Smooth muscle cell (in vitro differentiated cells): ENCODE measurements at regions not wholly inside any gene's neighbourhood (a gene's known extent, or its start where the extent isn't known, plus 50 kb on each side); places are given as distances from the start of the nearest gene placed in this dataset.

Experiments
- DNase-seq: peaks from one replicate; lab custom pipeline; 2025; ENCODE audit not compliant: unreplicated experiment; lab: John Stamatoyannopoulos, UW
- H2AFZ ChIP-seq: fragments of 200-600 bp; sonication (generic); 2 replicates; pipeline ENCODE4 v1.6.0; 2016; ENCODE audit warnings: antibody characterized with exemption, low read depth, mild to moderate bottlenecking
- H3F3A ChIP-seq: fragments of 200-600 bp; sonication (generic); 2 replicates; pipeline ENCODE4 v1.6.0; 2017; ENCODE audit warnings: antibody characterized with exemption, low read depth
- H3K27ac ChIP-seq: fragments of 200-600 bp; sonication (generic); 2 replicates; pipeline ENCODE4 v1.5.1; 2016; ENCODE audit warnings: low read depth, mild to moderate bottlenecking
- H3K27me3 ChIP-seq: fragments of 200-600 bp; sonication (generic); 2 replicates; pipeline ENCODE4 v1.6.1; 2016; ENCODE audit warnings: low read depth, mild to moderate bottlenecking
- H3K36me3 ChIP-seq: fragments of 200-600 bp; sonication (generic); 2 replicates; pipeline ENCODE4 v1.5.1; 2016; ENCODE audit warnings: low read depth
- H3K4me1 ChIP-seq: fragments of 200-600 bp; sonication (generic); 2 replicates; pipeline ENCODE4 v1.5.1; 2016; ENCODE audit warnings: low read depth
- H3K4me2 ChIP-seq: fragments of 200-600 bp; sonication (generic); 2 replicates; pipeline ENCODE4 v1.6.0; 2016; ENCODE audit warnings: mild to moderate bottlenecking
- H3K4me3 ChIP-seq: fragments of 200-600 bp; sonication (generic); 2 replicates; pipeline ENCODE4 v1.5.1; 2016; ENCODE audit warnings: mild to moderate bottlenecking
- H3K79me2 ChIP-seq: fragments of 200-600 bp; sonication (generic); 2 replicates; pipeline ENCODE4 v1.6.0; 2016; ENCODE audit warnings: low read depth, mild to moderate bottlenecking
- H3K9ac ChIP-seq: fragments of 200-600 bp; sonication (generic); 2 replicates; pipeline ENCODE4 v1.6.0; 2016; ENCODE audit warnings: low read depth
- H3K9me3 ChIP-seq: fragments of 200-600 bp; sonication (generic); replicated peaks from 2 replicates; pipeline ENCODE4 v1.5.1; 2016; ENCODE audit warnings: low read depth
- H4K20me1 ChIP-seq: fragments of 200-600 bp; sonication (generic); 2 replicates; pipeline ENCODE4 v1.6.0; 2016; ENCODE audit warnings: low read depth
- CTCF ChIP-seq: fragments of 200-600 bp; sonication (generic); IDR thresholded peaks from 2 replicates; pipeline ENCODE4 v1.5.1; 2017; ENCODE audit warnings: borderline replicate concordance, mild to moderate bottlenecking, antibody characterized with exemption; ENCODE audit not compliant: insufficient read depth, poor library complexity, severe bottlenecking
- WGBS: methylation state at CpG from one replicate; pipeline ENCODE4 v1.1.7; 2016; ENCODE audit warnings: low lambda C conversion rate; 5-methylcytosine and 5-hydroxymethylcytosine counted together

DNA sequence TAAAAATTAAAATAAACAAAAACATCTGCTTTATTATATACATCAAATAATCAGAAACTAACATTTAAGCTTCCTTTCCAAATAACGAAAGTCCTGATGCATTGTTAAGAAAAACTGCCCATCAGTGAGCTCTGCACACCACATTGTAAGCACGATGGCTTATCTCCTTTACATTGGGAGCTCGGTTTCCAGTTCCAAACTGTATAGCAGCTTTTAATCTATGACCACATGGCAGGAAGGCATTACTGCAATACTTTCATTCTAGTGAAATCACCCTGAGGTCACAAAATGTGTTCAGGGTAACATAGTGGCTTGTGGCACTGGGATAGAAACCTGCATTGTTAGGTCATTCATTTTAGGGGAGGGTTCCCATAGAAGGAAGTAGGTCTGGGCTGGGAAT, 146.3 kb downstream of the ZNF22 start:
- Histone ChIP-seq H3K9me3 (no peaks in the 10 kb centered on the region), H3F3A (no peaks in the 10 kb centered on the region), H3K79me2 (no peaks in the 10 kb centered on the region), H3K9ac (no peak overlapping the region), H3K36me3 (no peaks in the 10 kb centered on the region), H2AFZ (no peak overlapping the region), H3K4me3 (no peak overlapping the region), H3K27ac (no peak overlapping the region), H4K20me1 (no peaks in the 10 kb centered on the region), H3K4me1 (no peaks in the 10 kb centered on the region), H3K4me2 (no peak overlapping the region), H3K27me3 (no peaks in the 10 kb centered on the region)
- WGBS: 53% methylated on average over 3 of the region's 3 CpGs
- DNase-seq: no peak
- TF ChIP-seq CTCF: no peak

- Histone ChIP-seq H3K4me2 (no peak overlapping the region), H2AFZ (no peak overlapping the region), H3K9ac (no peak overlapping the region), H3K79me2 (no peaks in the 10 kb centered on the region), H3K4me1 (no peaks in the 10 kb centered on the region), H4K20me1 (no peaks in the 10 kb centered on the region), H3F3A (no peaks in the 10 kb centered on the region), H3K27ac (no peak overlapping the region), H3K9me3 (no peaks in the 10 kb centered on the region), H3K4me3 (no peak overlapping the region), H3K27me3 (no peaks in the 10 kb centered on the region), H3K36me3 (no peaks in the 10 kb centered on the region)
- no peak for TF ChIP-seq CTCF
- DNase-seq: no peak
- WGBS: 87% methylated on average over 9 of the region's 9 CpGs
Measured at GRCh38 chr10:45150997-45151396, 150.3 kb downstream of the ZNF22 start.

DNA sequence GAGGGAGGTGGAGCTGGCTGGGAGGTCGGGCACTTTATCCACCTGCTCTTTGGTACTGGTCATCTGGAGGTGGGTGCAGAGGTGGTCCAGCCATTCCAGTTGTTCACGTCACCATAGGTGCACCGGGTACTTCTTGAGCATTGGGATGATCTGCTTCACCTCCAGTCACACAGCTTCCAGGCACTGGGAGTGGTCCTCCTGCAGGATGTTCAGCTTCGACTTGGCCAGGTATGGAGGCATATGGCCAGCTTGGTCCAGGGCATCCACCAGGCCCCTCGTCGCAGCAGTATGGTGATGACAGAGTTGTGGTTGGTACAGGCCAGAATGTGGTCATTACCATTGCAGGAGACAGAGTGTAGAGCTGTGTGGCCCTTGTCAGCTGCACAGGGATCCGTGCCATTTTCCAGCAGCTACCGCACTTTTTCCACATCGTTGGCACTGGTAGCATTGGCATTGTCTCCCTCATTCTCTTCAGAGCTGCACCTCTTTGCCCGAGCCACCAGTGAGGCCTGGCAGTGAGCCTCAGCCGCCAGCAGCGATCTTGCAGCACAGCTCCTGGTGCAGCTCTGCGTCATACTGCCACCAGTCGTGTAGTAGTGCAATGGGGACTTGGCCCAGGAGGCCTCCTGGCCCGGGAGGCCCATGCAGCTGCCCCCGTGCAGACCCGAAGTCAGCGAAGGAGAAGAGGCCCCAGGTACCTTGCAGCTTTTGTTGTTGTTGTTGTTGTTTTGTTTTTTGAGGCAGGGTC, 150.9 kb downstream of the ZNF22 start:
- no peak overlapping the region for H3K4me3 ChIP-seq
- WGBS: 93% methylated on average over 18 of the region's 18 CpGs
- H3K79me2 ChIP-seq: no peaks in the 10 kb centered on the region
- DNase-seq: no peak
- TF ChIP-seq CTCF: no peak
- no peak overlapping the region for H2AFZ ChIP-seq
- no peaks in the 10 kb centered on the region for H4K20me1 ChIP-seq
- no peaks in the 10 kb centered on the region for H3F3A ChIP-seq
- H3K9me3 ChIP-seq: no peaks in the 10 kb centered on the region
- no peak overlapping the region for H3K27ac ChIP-seq
- no peaks in the 10 kb centered on the region for H3K27me3 ChIP-seq
- H3K9ac ChIP-seq: no peak overlapping the region
- no peaks in the 10 kb centered on the region for H3K36me3 ChIP-seq
- H3K4me1 ChIP-seq: no peaks in the 10 kb centered on the region
- no peak overlapping the region for H3K4me2 ChIP-seq

- H3K4me1 ChIP-seq: no peaks in the 10 kb centered on the region
- H2AFZ ChIP-seq: no peak overlapping the region
- H3K4me3 ChIP-seq: no peak overlapping the region
- H3K9ac ChIP-seq: no peak overlapping the region
- no peaks in the 10 kb centered on the region for H3K9me3 ChIP-seq
- 81% methylated on average over 3 of the region's 3 CpGs for WGBS
- no peaks in the 10 kb centered on the region for H3K36me3 ChIP-seq
- H4K20me1 ChIP-seq: no peaks in the 10 kb centered on the region
- H3F3A ChIP-seq: no peaks in the 10 kb centered on the region
- H3K4me2 ChIP-seq: no peak overlapping the region
- no peaks in the 10 kb centered on the region for H3K79me2 ChIP-seq
- DNase-seq: no peak
- H3K27ac ChIP-seq: no peak overlapping the region
- no peak for TF ChIP-seq CTCF
- H3K27me3 ChIP-seq: no peaks in the 10 kb centered on the region
Measured at GRCh38 chr10:45152726-45153125, 152.0 kb downstream of the ZNF22 start.
